ENCODE measurements at regions not wholly inside any gene's neighbourhood (a gene's known extent, or its start where the extent isn't known, plus 50 kb on each side); places are given as distances from the start of the nearest gene placed in this dataset.

GRCh38 chr9:115182264-115182663, 64.3 kb upstream of the TNC start:
- H3K4me2 ChIP-seq (ENCODE audit: low read depth, low read length, poor library complexity, severe bottlenecking) = no peak overlapping the region
- H2AFZ ChIP-seq (ENCODE audit: low read depth, low read length, severe bottlenecking) = no peak overlapping the region
- H3K9ac ChIP-seq (ENCODE audit: low read length) = no peak overlapping the region
- H3K27me3 ChIP-seq (ENCODE audit: low read length) = no peaks in the 10 kb centered on the region
- no peaks in the 10 kb centered on the region for H3K36me3 ChIP-seq (ENCODE audit: low read length)
- H3K9me3 ChIP-seq (ENCODE audit: insufficient read depth, low read length) = no peaks in the 10 kb centered on the region
- no peaks in the 10 kb centered on the region for H3F3A ChIP-seq (ENCODE audit: insufficient read depth)
- no peaks in the 10 kb centered on the region for H3K9me2 ChIP-seq (replicated peaks; ENCODE audit: insufficient read depth, low read length)
- H3K79me2 ChIP-seq (ENCODE audit: insufficient read depth, low read length) = no peaks in the 10 kb centered on the region
- no peak overlapping the region for H3K27ac ChIP-seq (ENCODE audit: low read depth, low read length)
- H3K4me3 ChIP-seq (ENCODE audit: insufficient read depth, low read length, poor library complexity, severe bottlenecking) = no peak overlapping the region
- TF ChIP-seq CTCF (IDR thresholded peaks at IDR 0.05; ENCODE audit: insufficient read depth, low read length, poor library complexity, severe bottlenecking) (no peak), EZH2phosphoT487 (conservative IDR thresholded peaks at IDR 0.05; ENCODE audit: low read length) (no peak)
- no peaks in the 10 kb centered on the region for H4K20me1 ChIP-seq (ENCODE audit: low read depth, low read length)

GRCh38 chr9:115183436-115183835, 65.5 kb upstream of the TNC start:
- Histone ChIP-seq H3K9me2 (replicated peaks; ENCODE audit: insufficient read depth, low read length) (no peaks in the 10 kb centered on the region), H3K27ac (ENCODE audit: low read depth, low read length) (no peak overlapping the region), H3F3A (ENCODE audit: insufficient read depth) (no peaks in the 10 kb centered on the region), H3K9ac (ENCODE audit: low read length) (no peak overlapping the region), H3K9me3 (ENCODE audit: insufficient read depth, low read length) (no peaks in the 10 kb centered on the region), H3K4me3 (ENCODE audit: insufficient read depth, low read length, poor library complexity, severe bottlenecking) (no peak overlapping the region), H4K20me1 (ENCODE audit: low read depth, low read length) (no peaks in the 10 kb centered on the region), H3K36me3 (ENCODE audit: low read length) (no peaks in the 10 kb centered on the region), H3K4me2 (ENCODE audit: low read depth, low read length, poor library complexity, severe bottlenecking) (no peak overlapping the region), H3K79me2 (ENCODE audit: insufficient read depth, low read length) (no peaks in the 10 kb centered on the region), H3K27me3 (ENCODE audit: low read length) (no peaks in the 10 kb centered on the region), H2AFZ (ENCODE audit: low read depth, low read length, severe bottlenecking) (no peak overlapping the region)
- TF ChIP-seq EZH2phosphoT487 (conservative IDR thresholded peaks at IDR 0.05; ENCODE audit: low read length) (no peak), CTCF (IDR thresholded peaks at IDR 0.05; ENCODE audit: insufficient read depth, low read length, poor library complexity, severe bottlenecking) (no peak)

GRCh38 chr9:115189686-115190085, 71.7 kb upstream of the TNC start:
- Histone ChIP-seq H3K9ac (ENCODE audit: low read length) (no peak overlapping the region), H2AFZ (ENCODE audit: low read depth, low read length, severe bottlenecking) (no peak overlapping the region), H3K9me3 (ENCODE audit: insufficient read depth, low read length) (no peaks in the 10 kb centered on the region), H3F3A (ENCODE audit: insufficient read depth) (no peaks in the 10 kb centered on the region), H3K79me2 (ENCODE audit: insufficient read depth, low read length) (no peaks in the 10 kb centered on the region), H3K27me3 (ENCODE audit: low read length) (no peaks in the 10 kb centered on the region), H3K9me2 (replicated peaks; ENCODE audit: insufficient read depth, low read length) (no peaks in the 10 kb centered on the region), H3K36me3 (ENCODE audit: low read length) (no peaks in the 10 kb centered on the region), H3K4me2 (ENCODE audit: low read depth, low read length, poor library complexity, severe bottlenecking) (no peak overlapping the region), H3K4me3 (ENCODE audit: insufficient read depth, low read length, poor library complexity, severe bottlenecking) (no peak overlapping the region), H4K20me1 (ENCODE audit: low read depth, low read length) (no peaks in the 10 kb centered on the region), H3K27ac (ENCODE audit: low read depth, low read length) (no peak overlapping the region)
- TF ChIP-seq EZH2phosphoT487 (conservative IDR thresholded peaks at IDR 0.05; ENCODE audit: low read length) (no peak), CTCF (IDR thresholded peaks at IDR 0.05; ENCODE audit: insufficient read depth, low read length, poor library complexity, severe bottlenecking) (no peak)

GRCh38 chr9:115191667-115192066, 73.7 kb upstream of the TNC start:
- Histone ChIP-seq H4K20me1 (ENCODE audit: low read depth, low read length) (no peaks in the 10 kb centered on the region), H3K27ac (ENCODE audit: low read depth, low read length) (no peak overlapping the region), H3K4me3 (ENCODE audit: insufficient read depth, low read length, poor library complexity, severe bottlenecking) (no peak overlapping the region), H3K4me2 (ENCODE audit: low read depth, low read length, poor library complexity, severe bottlenecking) (no peak overlapping the region), H2AFZ (ENCODE audit: low read depth, low read length, severe bottlenecking) (no peak overlapping the region), H3F3A (ENCODE audit: insufficient read depth) (no peaks in the 10 kb centered on the region), H3K9ac (ENCODE audit: low read length) (no peak overlapping the region), H3K9me2 (replicated peaks; ENCODE audit: insufficient read depth, low read length) (no peaks in the 10 kb centered on the region), H3K27me3 (ENCODE audit: low read length) (no peaks in the 10 kb centered on the region), H3K9me3 (ENCODE audit: insufficient read depth, low read length) (no peaks in the 10 kb centered on the region), H3K36me3 (ENCODE audit: low read length) (no peaks in the 10 kb centered on the region), H3K79me2 (ENCODE audit: insufficient read depth, low read length) (no peaks in the 10 kb centered on the region)
- TF ChIP-seq EZH2phosphoT487 (conservative IDR thresholded peaks at IDR 0.05; ENCODE audit: low read length) = no peak
- TF ChIP-seq CTCF (IDR thresholded peaks at IDR 0.05; ENCODE audit: insufficient read depth, low read length, poor library complexity, severe bottlenecking) = no peak
